Forelimb muscle (tissue), 1 donor: ENCODE measurements at regions not wholly inside any gene's neighbourhood (a gene's known extent, or its start where the extent isn't known, plus 50 kb on each side); places are given as distances from the start of the nearest gene placed in this dataset.
A peak's percentile ranks its signal among the peaks of the same experiment; 100 is the strongest.

ENCODE experiments used
- DNase-seq: peaks from one replicate; pipeline ENCODE4 v3.0.0-alpha.2; 2013; ENCODE audit warnings: low read depth

GRCh38 chr1:228990906-228991569 is 255.8 kb downstream of the RHOU start:
- no peak for DNase-seq

GRCh38 chr1:228992044-228992443 is 256.8 kb downstream of the RHOU start:
- no peak for DNase-seq

DNA sequence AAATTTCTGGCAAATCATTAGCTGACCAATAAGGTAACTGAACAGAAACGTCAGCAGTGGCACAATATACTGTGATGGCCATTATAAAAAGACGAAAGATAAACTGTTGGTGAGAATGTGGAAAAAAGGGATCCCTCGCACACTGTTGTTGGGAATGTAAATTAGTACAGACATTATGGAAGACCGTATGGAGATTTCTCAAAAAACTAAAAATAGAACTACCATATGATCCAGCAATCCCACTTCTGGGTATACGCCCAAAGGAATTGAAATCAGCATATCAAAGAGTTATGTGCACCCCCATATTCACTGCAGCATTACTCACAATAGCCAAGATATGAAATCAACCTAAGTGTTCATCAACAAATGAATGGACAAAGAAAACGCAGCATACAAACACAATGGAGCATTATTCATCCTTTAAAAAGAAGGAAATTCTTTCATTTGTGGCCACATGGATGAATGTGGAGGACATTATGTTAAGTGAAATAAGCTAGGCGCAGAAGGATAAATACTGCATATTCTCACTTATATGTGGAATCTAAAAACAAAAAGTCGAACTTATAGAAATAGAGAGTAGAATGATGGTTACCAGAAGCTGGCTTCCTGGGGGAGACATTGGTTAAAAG is 257.7 kb downstream of the RHOU start:
- DNase-seq = no peak

DNA sequence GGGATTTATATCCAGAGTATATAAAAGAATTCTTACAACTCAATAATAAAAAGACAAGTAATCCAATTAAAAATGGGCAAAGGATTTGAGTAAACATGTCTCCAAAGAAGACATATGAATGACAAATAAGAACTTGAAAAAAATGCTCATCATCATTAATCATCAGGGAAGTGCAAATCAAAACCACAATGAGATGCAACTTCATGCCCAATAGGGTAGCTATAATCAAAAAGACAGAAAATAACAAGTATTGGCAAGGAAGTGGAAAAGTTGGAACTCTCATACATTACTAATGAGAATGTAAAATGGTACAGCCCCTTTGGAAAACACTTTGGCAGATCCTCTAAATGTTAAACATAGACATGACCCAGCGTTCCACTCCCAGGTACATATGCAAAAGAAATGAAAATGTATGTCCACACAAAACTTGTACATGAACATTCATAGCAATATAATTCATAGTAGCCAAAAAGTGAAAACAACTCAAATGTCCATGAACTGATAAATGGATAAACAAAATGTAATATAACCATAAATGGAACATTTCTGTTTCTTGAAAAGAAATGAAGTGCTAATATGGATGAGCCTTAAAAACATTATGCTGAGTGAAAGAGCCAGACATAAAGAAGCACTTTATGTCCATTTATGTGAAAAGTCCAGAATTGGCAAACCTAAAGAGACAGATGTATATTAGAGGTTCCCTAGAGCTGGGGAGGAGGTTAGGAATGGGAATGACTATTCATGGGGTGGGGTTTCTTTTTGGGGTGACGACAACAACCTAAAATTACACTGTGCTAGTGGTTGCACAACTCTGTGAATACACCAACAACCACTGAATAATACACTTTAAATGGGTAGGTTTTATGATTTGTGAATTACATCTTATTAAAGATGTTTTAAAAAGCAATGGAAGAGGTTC is 259.7 kb downstream of the RHOU start:
- DNase-seq = peak; percentile 78

DNA sequence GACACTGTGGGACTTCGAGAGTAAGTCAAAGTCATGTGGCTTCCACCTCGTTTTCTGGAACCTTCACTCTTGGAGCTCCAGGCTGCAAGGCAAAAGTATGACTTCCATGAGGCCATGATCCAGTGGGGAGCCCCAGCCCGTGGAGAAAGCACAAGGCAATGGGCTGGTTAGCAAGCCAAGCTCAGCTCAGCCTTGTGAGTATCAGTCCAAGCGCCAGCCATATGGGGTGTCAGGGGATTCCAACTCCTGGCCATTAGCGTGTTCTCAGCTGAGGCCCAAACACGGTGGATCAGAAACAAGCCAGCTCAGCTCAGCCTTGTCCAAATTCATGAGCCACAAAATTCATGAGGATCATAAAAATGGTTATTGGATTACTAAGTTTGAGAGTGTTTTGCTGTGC is 261.0 kb downstream of the RHOU start:
- DNase-seq = no peak

DNA sequence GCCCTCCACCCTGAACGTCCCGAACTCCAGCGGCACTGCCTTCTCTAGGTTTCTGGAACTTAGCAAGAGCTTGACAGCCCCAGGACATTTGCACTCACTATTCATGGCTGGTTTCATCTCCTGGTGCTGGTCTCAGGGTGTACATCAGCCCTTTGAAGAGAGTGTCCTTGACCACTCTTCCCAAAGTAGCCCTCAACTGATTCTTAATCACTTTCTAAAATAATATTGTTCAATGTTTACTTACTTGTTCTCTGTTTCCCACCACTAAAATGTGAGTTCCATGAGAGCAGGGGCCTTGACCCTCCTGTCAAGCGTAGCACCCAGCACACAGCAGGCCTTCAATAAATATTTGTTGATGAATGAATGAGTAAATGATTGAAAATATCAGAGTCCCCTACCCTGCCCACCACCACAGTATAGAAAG is 262.5 kb downstream of the RHOU start:
- DNase-seq = no peak

GRCh38 chr1:228998179-228998578 is 262.9 kb downstream of the RHOU start:
- DNase-seq = peak; percentile 55

DNA sequence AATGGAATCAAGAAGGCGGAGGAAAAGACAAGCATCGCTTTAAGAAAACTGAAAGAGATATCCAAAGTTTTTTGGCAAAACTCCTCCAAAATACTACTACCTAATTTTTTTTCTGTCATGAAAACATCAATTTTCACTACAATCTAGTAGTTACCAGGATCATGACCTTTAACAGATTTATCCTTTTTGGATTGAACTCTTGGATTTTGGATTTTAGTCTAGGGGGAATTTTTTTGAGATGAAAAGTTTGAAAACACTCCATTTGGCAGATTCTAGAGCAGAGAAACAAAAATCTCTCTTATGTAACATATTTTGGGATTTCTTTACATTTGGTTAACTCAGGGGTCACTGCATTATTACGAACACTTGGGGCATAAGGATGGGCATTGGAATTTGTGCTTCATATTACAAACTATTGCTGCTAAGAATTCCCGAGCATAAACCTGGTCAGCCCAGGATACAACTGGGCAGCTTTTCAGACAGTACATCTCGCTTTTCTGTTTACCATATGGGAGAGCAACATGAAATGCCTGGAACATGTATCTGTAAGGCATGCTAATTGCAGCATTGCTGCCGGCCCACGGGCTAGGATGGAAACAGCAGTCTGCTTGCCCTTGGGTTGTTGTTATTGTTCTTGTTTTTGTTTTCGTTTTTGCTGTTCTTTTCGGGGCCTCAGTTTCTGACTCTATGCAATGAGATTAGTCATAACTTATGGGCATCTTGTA is 264.3 kb downstream of the RHOU start:
- no peak for DNase-seq

- DNase-seq = no peak
Observed at GRCh38 chr1:229000187-229000586, 264.9 kb downstream of the RHOU start.

GRCh38 chr1:229001467-229002011 is 266.3 kb downstream of the RHOU start:
- no peak for DNase-seq

DNA sequence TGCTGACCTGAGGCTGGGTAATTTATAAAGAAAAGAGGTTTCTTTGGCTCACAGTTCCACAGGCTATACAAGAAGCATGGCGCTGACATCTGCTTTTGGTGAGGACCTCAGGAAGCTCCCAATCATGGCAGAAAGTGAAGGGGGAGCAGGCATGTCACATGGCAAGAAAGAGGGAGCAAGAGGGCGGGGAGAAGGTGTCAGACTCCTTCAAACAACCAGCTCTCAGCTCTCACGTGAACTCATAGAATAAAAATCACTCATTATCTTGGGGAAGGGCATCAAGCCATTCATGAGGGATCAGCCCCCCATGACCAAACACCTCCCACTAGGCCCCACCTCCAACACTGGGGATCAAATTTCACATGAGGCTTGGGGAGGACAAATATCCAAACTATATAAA is 266.8 kb downstream of the RHOU start:
- DNase-seq = no peak

DNA sequence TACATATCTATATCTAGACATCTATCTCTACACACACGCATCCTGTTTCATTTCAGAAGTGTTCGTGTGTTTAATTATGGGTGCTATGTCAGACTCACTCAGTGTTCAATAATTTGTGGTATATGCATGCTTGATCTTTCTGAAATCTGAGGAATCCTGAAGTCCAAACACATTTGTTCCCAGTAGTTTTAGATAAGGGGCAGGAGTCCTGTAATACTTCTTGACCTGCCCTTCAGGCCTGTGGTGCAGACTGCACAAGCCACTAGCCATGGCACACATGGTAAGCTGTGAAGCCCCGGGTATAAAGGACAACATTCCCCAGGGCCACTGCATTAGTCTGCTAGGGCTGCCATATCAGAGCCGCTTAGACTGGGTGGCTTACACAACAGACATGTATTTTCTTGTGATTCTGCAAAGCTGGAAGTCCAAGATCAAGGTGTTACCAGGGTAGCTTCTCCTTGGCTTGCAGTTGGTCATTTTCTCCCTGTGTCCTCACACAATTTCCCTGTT is 267.2 kb downstream of the RHOU start:
- DNase-seq = no peak

DNA sequence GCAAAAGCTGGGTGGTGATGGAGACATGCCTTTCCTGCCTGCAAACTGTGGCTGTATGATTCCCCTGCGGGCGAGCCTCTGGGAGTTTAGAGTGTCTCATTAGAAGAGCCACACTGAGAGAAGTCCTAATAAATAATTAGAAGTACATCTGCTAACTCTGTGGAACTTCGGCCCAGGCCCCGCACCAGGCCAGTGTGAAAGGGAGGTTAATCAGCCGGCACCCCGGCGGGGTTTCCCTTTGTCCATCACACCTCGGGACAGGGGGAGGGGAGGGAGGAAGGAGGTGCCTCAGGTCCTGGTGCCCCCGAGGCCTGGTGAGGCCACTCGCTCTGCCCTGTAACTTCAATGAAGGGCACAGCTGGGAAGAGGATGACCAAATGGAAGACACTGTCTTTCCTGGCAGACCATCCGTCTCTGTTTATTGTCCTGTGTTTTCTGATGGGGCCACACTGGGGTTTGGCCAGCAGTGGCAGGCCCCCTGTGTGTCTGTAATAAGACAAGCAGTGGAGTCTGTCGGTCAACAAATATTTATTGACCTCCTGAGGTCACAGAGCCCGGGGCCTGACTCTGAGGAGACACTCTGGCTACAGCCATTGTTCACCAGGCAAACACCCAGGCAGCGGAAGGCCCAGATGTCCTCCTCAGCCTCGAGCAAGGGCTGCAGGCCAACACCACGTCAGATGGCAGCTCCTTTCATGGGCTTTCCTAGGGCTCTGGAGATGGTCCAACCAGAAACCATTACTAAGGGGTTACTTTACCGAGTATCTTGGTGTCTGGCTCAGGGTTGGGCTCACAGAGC is 267.5 kb upstream of the RAB4A start:
- no peak for DNase-seq

DNA sequence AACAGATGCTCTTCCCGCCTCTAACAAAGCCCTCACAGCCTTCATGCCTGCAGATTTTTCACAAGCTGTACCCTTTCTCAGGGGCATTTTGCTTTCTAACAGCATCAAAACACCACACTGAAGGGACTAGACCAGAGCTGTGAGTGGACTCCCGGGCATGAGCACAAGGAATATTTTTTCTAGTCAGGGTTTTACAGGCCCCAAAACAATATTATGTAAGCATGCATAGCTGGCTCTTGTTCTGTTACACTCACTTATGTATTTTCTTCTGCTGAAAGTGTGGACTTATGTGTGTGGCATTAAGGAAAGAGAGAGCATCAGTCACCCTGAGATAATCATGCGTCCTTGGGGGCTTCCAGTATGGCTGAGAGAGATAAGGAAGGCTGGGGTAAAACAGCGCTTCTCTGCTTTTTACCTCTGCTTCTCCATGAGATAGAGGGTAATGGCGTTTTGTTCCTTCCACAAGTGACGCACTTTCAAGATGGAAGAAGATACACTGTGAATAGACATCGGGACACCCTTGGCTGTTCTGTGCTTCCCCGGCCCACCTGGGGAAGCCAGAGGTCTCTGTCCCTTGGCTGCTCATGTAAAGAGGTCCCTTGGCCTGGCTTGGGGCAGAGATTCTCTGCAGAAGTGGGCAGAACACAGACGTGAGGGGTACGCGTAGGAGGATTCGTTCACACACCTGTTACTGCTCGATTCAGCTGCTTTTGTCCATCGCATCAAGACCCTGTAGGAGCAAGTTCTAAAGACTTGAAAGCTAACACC is 266.7 kb upstream of the RAB4A start:
- no peak for DNase-seq

- DNase-seq = no peak
Observed at GRCh38 chr1:229005097-229005496, 265.8 kb upstream of the RAB4A start.

- no peak for DNase-seq
Observed at GRCh38 chr1:229005556-229005955, 265.4 kb upstream of the RAB4A start.

GRCh38 chr1:229006121-229006870 is 264.6 kb upstream of the RAB4A start:
- no peak for DNase-seq

GRCh38 chr1:229007167-229007566 is 263.7 kb upstream of the RAB4A start:
- no peak for DNase-seq

- no peak for DNase-seq
Observed at GRCh38 chr1:229007701-229008100, 263.2 kb upstream of the RAB4A start.
